HEK293 (cell line): ENCODE measurements at regions not wholly inside any gene's neighbourhood (a gene's known extent, or its start where the extent isn't known, plus 50 kb on each side); places are given as distances from the start of the nearest gene placed in this dataset.

ENCODE experiments used
- AEBP2 ChIP-seq: fragments of 450-650 bp; formaldehyde crosslinking; IDR thresholded peaks from 2 replicates; pipeline ENCODE4 v1.5.1; 2016; ENCODE audit warnings: missing biosample characterization, missing genetic modification characterization, borderline replicate concordance
- CTCF ChIP-seq: fragments of 450-650 bp; formaldehyde crosslinking; IDR thresholded peaks from 2 replicates; pipeline ENCODE4 v1.5.1; 2016; ENCODE audit warnings: missing biosample characterization, missing genetic modification characterization
- MEIS1 ChIP-seq: sonication (generic); formaldehyde crosslinking; IDR thresholded peaks from 2 replicates; pipeline ENCODE4 v1.8.1; 2022; ENCODE audit warnings: missing genetic modification reagents, mild to moderate bottlenecking, borderline replicate concordance
- MYNN ChIP-seq: fragments of 450-650 bp; formaldehyde crosslinking; IDR thresholded peaks from 2 replicates; pipeline ENCODE4 v1.5.1; 2016; ENCODE audit warnings: missing biosample characterization, missing genetic modification characterization, borderline replicate concordance
- PATZ1 ChIP-seq: fragments of 450-650 bp; formaldehyde crosslinking; IDR thresholded peaks from 2 replicates; pipeline ENCODE4 v1.5.1; 2016; ENCODE audit warnings: missing biosample characterization, missing genetic modification characterization
- TRIM28 ChIP-seq: IDR thresholded peaks from 2 replicates; pipeline ENCODE4 v1.6.1; 2011; ENCODE audit warnings: low read length, control low read depth, borderline replicate concordance
- YY1 ChIP-seq: fragments of 450-650 bp; formaldehyde crosslinking; IDR thresholded peaks from 2 replicates; pipeline ENCODE4 v1.5.1; 2018; ENCODE audit warnings: missing biosample characterization, missing genetic modification characterization
- ZBTB49 ChIP-seq: fragments of 450-650 bp; formaldehyde crosslinking; IDR thresholded peaks from 2 replicates; pipeline ENCODE4 v1.5.1; 2016; ENCODE audit warnings: missing biosample characterization, missing genetic modification characterization, low read depth
- ZFP41 ChIP-seq: fragments of 450-650 bp; formaldehyde crosslinking; IDR thresholded peaks from 2 replicates; pipeline ENCODE4 v1.5.1; 2016; ENCODE audit warnings: missing biosample characterization, missing genetic modification characterization, borderline replicate concordance
- ZNF148 ChIP-seq: fragments of 450-650 bp; formaldehyde crosslinking; IDR thresholded peaks from 2 replicates; pipeline ENCODE4 v1.5.0; 2017; ENCODE audit warnings: missing biosample characterization, missing genetic modification characterization, borderline replicate concordance
- ZNF341 ChIP-seq: fragments of 450-650 bp; formaldehyde crosslinking; IDR thresholded peaks from 2 replicates; pipeline ENCODE4; 2016; ENCODE audit warnings: low read depth, missing biosample characterization, missing genetic modification characterization
- ZNF776 ChIP-seq: fragments of 450-650 bp; formaldehyde crosslinking; IDR thresholded peaks from 2 replicates; pipeline ENCODE4 v1.5.0; 2017; ENCODE audit warnings: missing biosample characterization, missing genetic modification characterization, borderline replicate concordance

- TF ChIP-seq YY1 (no peak), CTCF (no peak), TRIM28 (no peak), MEIS1 (no peak), AEBP2 (no peak), PATZ1 (tag by site-specific recombination) (no peak), ZNF148 (tag by site-specific recombination) (no peak), ZFP41 (tag by site-specific recombination) (no peak), MYNN (tag by site-specific recombination) (no peak), ZNF341 (tag by site-specific recombination) (no peak), ZNF776 (no peak), ZBTB49 (tag by site-specific recombination) (no peak)
Observed at GRCh38 chr2:59905731-59906130, 647.7 kb downstream of the BCL11A start.
